Fibroblast of lung (primary cell): ENCODE measurements at regions not wholly inside any gene's neighbourhood (a gene's known extent, or its start where the extent isn't known, plus 50 kb on each side); places are given as distances from the start of the nearest gene placed in this dataset.

Experiments
- DNase-seq, 2 donors: peaks; one replicate each; pipeline versions ENCODE4 v3.0.0 to v3.0.0-alpha.2; 2010; ENCODE audit warnings: low read depth in 2 of 2
- H2AFZ ChIP-seq: 2 replicates; pipeline ENCODE4 v1.5.1; 2012; ENCODE audit warnings: low read length, control low read depth, inconsistent platforms
- H3K27ac ChIP-seq: 2 replicates; pipeline ENCODE4 v1.5.1; 2011; ENCODE audit warnings: low read length, control low read depth; ENCODE audit not compliant: insufficient read depth
- H3K27me3 ChIP-seq: 2 replicates; pipeline ENCODE4 v1.5.1; 2011; ENCODE audit warnings: mild to moderate bottlenecking, low read length; ENCODE audit not compliant: control insufficient read depth, insufficient read depth
- H3K36me3 ChIP-seq: 2 replicates; pipeline ENCODE4 v1.5.1; 2011; ENCODE audit warnings: low read length; ENCODE audit not compliant: control insufficient read depth, insufficient read depth
- H3K4me1 ChIP-seq: 2 replicates; pipeline ENCODE4 v1.5.1; 2011; ENCODE audit warnings: low read length; ENCODE audit not compliant: control insufficient read depth, insufficient read depth; ENCODE audit errors: extremely low read depth
- H3K4me2 ChIP-seq: 2 replicates; pipeline ENCODE4 v1.5.1; 2011; ENCODE audit warnings: low read length, control low read depth; ENCODE audit not compliant: insufficient read depth; ENCODE audit errors: extremely low read depth
- H3K4me3 ChIP-seq, 4 experiments: fragments of 200-600 bp in 1 of 4; sonication (generic) in 1 of 4; replicated peaks in 1 of 4; 2 replicates each; pipeline ENCODE4 v1.5.1; 2011 to 2016; ENCODE audit warnings: low read length in 4 of 4, low read depth in 3 of 4, mild to moderate bottlenecking in 3 of 4, control low read depth in 2 of 4, inconsistent platforms in 1 of 4, mixed read lengths in 1 of 4; ENCODE audit not compliant: insufficient read depth in 1 of 4; ENCODE audit errors: control extremely low read depth in 1 of 4
- H3K79me2 ChIP-seq: 2 replicates; pipeline ENCODE4 v1.5.1; 2012; ENCODE audit warnings: mild to moderate bottlenecking, low read length, inconsistent platforms; ENCODE audit not compliant: control insufficient read depth, insufficient read depth
- H3K9ac ChIP-seq: 2 replicates; pipeline ENCODE4 v1.5.1; 2011; ENCODE audit warnings: mild to moderate bottlenecking, low read length, control low read depth; ENCODE audit not compliant: insufficient read depth
- H3K9me3 ChIP-seq: 2 replicates; pipeline ENCODE4 v1.5.1; 2012; ENCODE audit warnings: low read depth, low read length; ENCODE audit not compliant: control insufficient read depth, insufficient read depth
- H4K20me1 ChIP-seq: 2 replicates; pipeline ENCODE4 v1.5.1; 2011; ENCODE audit warnings: low read length; ENCODE audit not compliant: control insufficient read depth, insufficient read depth; ENCODE audit errors: extremely low read depth
- EZH2 ChIP-seq: IDR thresholded peaks from 2 replicates; pipeline ENCODE4 v1.5.1; 2012; ENCODE audit warnings: low read length, control low read depth, mild to moderate bottlenecking; ENCODE audit errors: missing control alignments
- TF ChIP-seq, protein P1 (sequence below), 2 donors: IDR thresholded peaks in 1 of 2; conservative IDR thresholded peaks in 1 of 2; 1 replicate in 1 of 2; 2 replicates in 1 of 2; pipeline ENCODE4 v1.5.1; 2011 to 2012; ENCODE audit warnings: low read length in 2 of 2, control low read depth in 1 of 2, inconsistent platforms in 1 of 2, low read depth in 1 of 2, mild to moderate bottlenecking in 1 of 2

DNA sequence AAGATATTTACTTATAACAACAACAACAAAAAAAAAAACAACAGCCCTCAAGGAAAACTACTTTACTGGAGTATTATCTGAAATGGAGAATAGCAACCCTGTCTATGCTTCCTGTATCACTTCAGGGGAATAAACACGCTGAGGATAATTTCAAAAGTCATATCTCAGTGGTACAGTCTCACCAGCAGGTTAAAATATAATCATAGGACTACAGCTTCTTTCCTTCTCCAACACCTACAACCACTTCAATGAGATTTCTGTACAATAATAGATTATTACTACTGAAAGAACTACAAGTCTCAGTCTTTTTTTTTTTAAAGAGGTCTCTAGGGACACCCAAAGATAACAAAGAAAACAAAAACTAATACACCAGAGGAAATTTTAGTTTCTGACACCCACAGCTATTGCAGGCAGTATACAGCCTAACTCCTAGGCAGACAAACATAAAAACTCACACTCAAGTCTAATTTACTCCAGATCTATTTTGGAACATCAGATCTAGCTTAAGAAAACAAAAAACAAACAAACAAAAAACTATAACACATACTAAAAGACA, 268.2 kb downstream of the BCHE start:
- H3K4me3 ChIP-seq, result no peak overlapping the region
- no peaks in the 10 kb centered on the region for H3K27me3 ChIP-seq
- H3K9me3 ChIP-seq, result no peaks in the 10 kb centered on the region
- no peak overlapping the region for H3K4me2 ChIP-seq
- H4K20me1 ChIP-seq, result no peaks in the 10 kb centered on the region
- no peak for DNase-seq
- no peaks in the 10 kb centered on the region for H3K79me2 ChIP-seq
- H3K4me1 ChIP-seq, result no peaks in the 10 kb centered on the region
- no peak overlapping the region for H3K27ac ChIP-seq
- no peaks in the 10 kb centered on the region for H3K36me3 ChIP-seq
- no peak overlapping the region for H2AFZ ChIP-seq
- TF ChIP-seq EZH2, result no peak
- TF ChIP-seq, protein P1, sequence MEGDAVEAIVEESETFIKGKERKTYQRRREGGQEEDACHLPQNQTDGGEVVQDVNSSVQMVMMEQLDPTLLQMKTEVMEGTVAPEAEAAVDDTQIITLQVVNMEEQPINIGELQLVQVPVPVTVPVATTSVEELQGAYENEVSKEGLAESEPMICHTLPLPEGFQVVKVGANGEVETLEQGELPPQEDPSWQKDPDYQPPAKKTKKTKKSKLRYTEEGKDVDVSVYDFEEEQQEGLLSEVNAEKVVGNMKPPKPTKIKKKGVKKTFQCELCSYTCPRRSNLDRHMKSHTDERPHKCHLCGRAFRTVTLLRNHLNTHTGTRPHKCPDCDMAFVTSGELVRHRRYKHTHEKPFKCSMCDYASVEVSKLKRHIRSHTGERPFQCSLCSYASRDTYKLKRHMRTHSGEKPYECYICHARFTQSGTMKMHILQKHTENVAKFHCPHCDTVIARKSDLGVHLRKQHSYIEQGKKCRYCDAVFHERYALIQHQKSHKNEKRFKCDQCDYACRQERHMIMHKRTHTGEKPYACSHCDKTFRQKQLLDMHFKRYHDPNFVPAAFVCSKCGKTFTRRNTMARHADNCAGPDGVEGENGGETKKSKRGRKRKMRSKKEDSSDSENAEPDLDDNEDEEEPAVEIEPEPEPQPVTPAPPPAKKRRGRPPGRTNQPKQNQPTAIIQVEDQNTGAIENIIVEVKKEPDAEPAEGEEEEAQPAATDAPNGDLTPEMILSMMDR (conservative IDR thresholded peaks at IDR 0.05 in 1 of 2, IDR thresholded peaks at IDR 0.05 in 1 of 2; ENCODE audit: low read depth in 1 of 2, low read length in 2 of 2), result no peak
- no peak overlapping the region for H3K9ac ChIP-seq

DNA sequence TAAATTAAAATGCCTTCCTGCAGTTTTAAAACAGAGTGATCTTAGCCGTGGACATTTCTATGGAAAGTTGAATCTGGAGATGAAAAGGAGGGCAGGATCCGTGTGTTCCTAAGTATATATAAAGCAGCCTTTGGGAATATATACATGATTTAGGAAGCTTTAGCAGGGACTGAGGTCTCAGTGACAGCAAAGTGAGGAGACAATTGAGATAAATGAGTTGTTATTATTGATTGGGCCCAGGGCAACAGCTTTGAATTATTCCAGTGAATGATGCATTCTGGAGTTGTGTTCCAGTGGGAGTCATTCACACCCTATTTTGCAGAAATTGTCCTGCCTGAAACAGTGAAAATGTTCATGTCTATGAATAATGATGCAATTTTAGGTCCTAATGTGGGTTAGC, 281.4 kb downstream of the BCHE start:
- TF ChIP-seq, protein P1 (conservative IDR thresholded peaks at IDR 0.05 in 1 of 2, IDR thresholded peaks at IDR 0.05 in 1 of 2; ENCODE audit: low read depth in 1 of 2, low read length in 2 of 2), result no peak
- no peak for TF ChIP-seq EZH2
- Histone ChIP-seq H3K27me3 (no peaks in the 10 kb centered on the region), H2AFZ (no peak overlapping the region), H3K4me1 (no peaks in the 10 kb centered on the region), H3K9me3 (no peaks in the 10 kb centered on the region), H3K9ac (no peak overlapping the region), H3K79me2 (no peaks in the 10 kb centered on the region), H3K4me3 (no peak overlapping the region), H3K27ac (no peak overlapping the region), H4K20me1 (no peaks in the 10 kb centered on the region), H3K36me3 (no peaks in the 10 kb centered on the region), H3K4me2 (no peak overlapping the region)
- DNase-seq, result no peak

DNA sequence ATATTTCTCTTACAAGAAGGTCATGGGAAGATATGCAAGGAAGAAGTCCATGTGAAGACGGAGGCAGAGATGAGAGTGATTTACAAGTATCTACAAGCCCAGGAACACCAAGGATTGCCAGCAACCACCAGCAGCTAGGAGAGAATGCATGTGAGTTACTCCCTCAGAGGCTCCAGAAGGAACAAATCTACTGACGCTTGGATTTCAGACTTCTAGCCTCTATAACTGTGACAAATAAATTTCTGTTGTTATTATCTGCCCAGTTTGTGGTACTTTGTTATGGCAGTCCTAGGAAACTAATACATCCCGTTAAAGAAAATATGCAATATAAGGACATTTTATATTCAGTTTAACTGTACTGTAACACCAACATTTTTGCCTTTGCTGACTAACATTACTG, 283.9 kb downstream of the BCHE start:
- H3K36me3 ChIP-seq, result no peaks in the 10 kb centered on the region
- TF ChIP-seq, protein P1 (conservative IDR thresholded peaks at IDR 0.05 in 1 of 2, IDR thresholded peaks at IDR 0.05 in 1 of 2; ENCODE audit: low read depth in 1 of 2, low read length in 2 of 2), result no peak

More for the DNA sequence above, 283.9 kb downstream of the BCHE start:
- no peak overlapping the region for H3K4me3 ChIP-seq
- no peak for DNase-seq
- H3K9ac ChIP-seq, result no peak overlapping the region
- H3K79me2 ChIP-seq, result no peaks in the 10 kb centered on the region
- no peaks in the 10 kb centered on the region for H4K20me1 ChIP-seq
- no peak overlapping the region for H3K27ac ChIP-seq
- no peaks in the 10 kb centered on the region for H3K4me1 ChIP-seq
- no peaks in the 10 kb centered on the region for H3K9me3 ChIP-seq
- no peaks in the 10 kb centered on the region for H3K27me3 ChIP-seq
- no peak overlapping the region for H2AFZ ChIP-seq
- no peak overlapping the region for H3K4me2 ChIP-seq
